ENCODE measurements at regions not wholly inside any gene's neighbourhood (a gene's known extent, or its start where the extent isn't known, plus 50 kb on each side); places are given as distances from the start of the nearest gene placed in this dataset.

GRCh38 chr4:14807856-14808255, 194.4 kb upstream of the CPEB2 start:
- Histone ChIP-seq H3K27me3 (no peaks in the 10 kb centered on the region), H3K27ac (no peak overlapping the region), H3K9me3 (no peaks in the 10 kb centered on the region), H3K4me3 (no peak overlapping the region), H3K4me1 (no peaks in the 10 kb centered on the region), H3K36me3 (no peaks in the 10 kb centered on the region)
- TF ChIP-seq POLR2A (IDR thresholded peaks at IDR 0.05) (no peak), CTCF (IDR thresholded peaks at IDR 0.05) (no peak), POLR2AphosphoS5 (IDR thresholded peaks at IDR 0.05; ENCODE audit: insufficient read depth in 1 of 2, low read depth in 1 of 2) (no peak)
- DNase-seq (ENCODE audit: extremely low spot score in 2 of 2) = no peak
- intact Hi-C loops (cut with DNase I) = no loop called here

GRCh38 chr4:14809203-14809602, 193.1 kb upstream of the CPEB2 start:
- H3K4me1 ChIP-seq = no peaks in the 10 kb centered on the region
- no peak for DNase-seq (ENCODE audit: extremely low spot score in 2 of 2)

GRCh38 chr4:14810121-14810520, 192.2 kb upstream of the CPEB2 start:
- H3K4me1 ChIP-seq = no peaks in the 10 kb centered on the region
- H3K4me3 ChIP-seq = no peak overlapping the region
- no peaks in the 10 kb centered on the region for H3K27me3 ChIP-seq
- H3K36me3 ChIP-seq = no peaks in the 10 kb centered on the region
- intact Hi-C loops (cut with DNase I) = no loop called here
- TF ChIP-seq CTCF (IDR thresholded peaks at IDR 0.05) (no peak), POLR2AphosphoS5 (IDR thresholded peaks at IDR 0.05; ENCODE audit: insufficient read depth in 1 of 2, low read depth in 1 of 2) (no peak), POLR2A (IDR thresholded peaks at IDR 0.05) (no peak)
- H3K9me3 ChIP-seq = no peaks in the 10 kb centered on the region
- no peak for DNase-seq (ENCODE audit: extremely low spot score in 2 of 2)
- no peak overlapping the region for H3K27ac ChIP-seq

More at GRCh38 chr4:14809203-14809602, 193.1 kb upstream of the CPEB2 start:
- no peak for TF ChIP-seq POLR2AphosphoS5 (IDR thresholded peaks at IDR 0.05; ENCODE audit: insufficient read depth in 1 of 2, low read depth in 1 of 2)
- no peak for TF ChIP-seq CTCF (IDR thresholded peaks at IDR 0.05)
- no peak for TF ChIP-seq POLR2A (IDR thresholded peaks at IDR 0.05)
- Histone ChIP-seq H3K36me3 (no peaks in the 10 kb centered on the region), H3K4me3 (no peak overlapping the region), H3K27me3 (no peaks in the 10 kb centered on the region), H3K9me3 (no peaks in the 10 kb centered on the region), H3K27ac (no peak overlapping the region)
- intact Hi-C loops (cut with DNase I) = no loop called here

GRCh38 chr4:14810568-14810967, 191.7 kb upstream of the CPEB2 start:
- Histone ChIP-seq H3K4me1 (no peaks in the 10 kb centered on the region), H3K27me3 (no peaks in the 10 kb centered on the region), H3K27ac (no peak overlapping the region), H3K4me3 (no peak overlapping the region), H3K9me3 (no peaks in the 10 kb centered on the region), H3K36me3 (no peaks in the 10 kb centered on the region)
- no peak for DNase-seq (ENCODE audit: extremely low spot score in 2 of 2)
- TF ChIP-seq CTCF (IDR thresholded peaks at IDR 0.05) = no peak
- TF ChIP-seq POLR2AphosphoS5 (IDR thresholded peaks at IDR 0.05; ENCODE audit: insufficient read depth in 1 of 2, low read depth in 1 of 2) = no peak
- no peak for TF ChIP-seq POLR2A (IDR thresholded peaks at IDR 0.05)
- intact Hi-C loops (cut with DNase I) = no loop called here

GRCh38 chr4:14812101-14812500, 190.2 kb upstream of the CPEB2 start:
- H3K4me1 ChIP-seq = peaks cover 5% of the 10 kb centered on the region
- TF ChIP-seq POLR2AphosphoS5 (IDR thresholded peaks at IDR 0.05; ENCODE audit: insufficient read depth in 1 of 2, low read depth in 1 of 2) = no peak
- DNase-seq (ENCODE audit: extremely low spot score in 2 of 2) = no peak
- no peak overlapping the region for H3K27ac ChIP-seq
- no peaks in the 10 kb centered on the region for H3K9me3 ChIP-seq
- no peak overlapping the region for H3K4me3 ChIP-seq
- H3K36me3 ChIP-seq = no peaks in the 10 kb centered on the region
- H3K27me3 ChIP-seq = no peaks in the 10 kb centered on the region
- intact Hi-C loops (cut with DNase I) = no loop called here

Data from vagina (tissue), 2 donors.